ENCODE measurements at regions not wholly inside any gene's neighbourhood (a gene's known extent, or its start where the extent isn't known, plus 50 kb on each side); places are given as distances from the start of the nearest gene placed in this dataset.

- TF ChIP-seq CTCF (conservative IDR thresholded peaks at IDR 0.05; ENCODE audit: low read length): no peak
- TF ChIP-seq EZH2phosphoT487 (IDR thresholded peaks at IDR 0.05; ENCODE audit: borderline replicate concordance, low read depth, low read length): no peak
These were observed 558.5 kb downstream of the DMRTA1 start for GRCh38 chr9:23005156-23005555.

Data from OCI-LY7 (cell line).